HCT116 (cell line): ENCODE measurements at regions not wholly inside any gene's neighbourhood (a gene's known extent, or its start where the extent isn't known, plus 50 kb on each side); places are given as distances from the start of the nearest gene placed in this dataset.

Experiments
- ATAC-seq: fragments of 200-7000 bp; cut with Tn5 transposase; 2 replicates; pipeline ENCODE4 v1.9.1; 2020; ENCODE audit warnings: mild to moderate bottlenecking, moderate library complexity
- BruUV-seq: library from RNA; stranded (reverse); fragments of 400-500 nt; replicated peaks from 2 replicates; lab custom pipeline; 2021; lab: Mats Ljungman, UMichigan
- CTCF ChIA-PET: fragments of 300-600 bp; sonication (Branson Sonifier 250); formaldehyde crosslinking; loops from one replicate; lab custom pipeline; 2021; ENCODE audit warnings: antibody characterized with exemption; lab: Charles Lee
- POLR2A ChIA-PET: fragments of 300-600, 350-600 bp; sonication (Branson Sonifier 250); formaldehyde crosslinking; loops from one replicate; lab custom pipeline; 2021; ENCODE audit warnings: antibody characterized with exemption; lab: Charles Lee
- RAD21 ChIA-PET, 2 experiments: fragments of 300-600 bp; sonication (Branson Sonifier 250); formaldehyde crosslinking; loops; one replicate each; lab custom pipeline; 2023; ENCODE audit warnings: low total read pairs in 2 of 2; ENCODE audit not compliant: uncharacterized antibody in 2 of 2, unreplicated experiment in 2 of 2, low non-redundant PET in 1 of 2; lab: Charles Lee
- DNase-seq: peaks from one replicate; pipeline ENCODE4 v3.0.0-alpha.2; 2010; ENCODE audit warnings: low read depth, low spot score
- H2AFZ ChIP-seq: fragments of 200-600 bp; shearing (Covaris generic), sonication (generic); 2 replicates; pipeline ENCODE4 v1.6.1; 2017; ENCODE audit warnings: low read depth, mixed run types, mixed read lengths, antibody characterized with exemption, low read length; ENCODE audit not compliant: poor library complexity, severe bottlenecking
- H3K27ac ChIP-seq: 2 replicates; pipeline ENCODE4 v1.5.1; 2012; ENCODE audit warnings: low read depth, low read length
- H3K27me3 ChIP-seq: fragments of 200-600 bp; sonication (generic); 2 replicates; pipeline ENCODE4 v1.6.1; 2016; ENCODE audit warnings: mixed run types, low read length, mixed read lengths; ENCODE audit not compliant: insufficient read depth
- H3K36me3 ChIP-seq, 2 experiments: fragments of 200-500 bp in 1 of 2; fragments of 200-600 bp in 1 of 2; sonication (Bioruptor generic) in 1 of 2; sonication (generic) in 1 of 2; 2 replicates each; pipeline versions ENCODE4 v1.5.1 to v1.6.1; 2014 to 2016; ENCODE audit warnings: low read length in 2 of 2, inconsistent platforms in 1 of 2, mixed read lengths in 1 of 2, mixed run types in 1 of 2; ENCODE audit not compliant: insufficient read depth in 2 of 2, control insufficient read depth in 1 of 2
- H3K4me1 ChIP-seq, 2 experiments: fragments of 200-600 bp in 1 of 2; sonication (generic) in 1 of 2; 2 replicates each; pipeline versions ENCODE4 v1.5.1 to v1.6.1; 2012 to 2017; ENCODE audit warnings: low read length in 2 of 2, inconsistent platforms in 1 of 2, mild to moderate bottlenecking in 1 of 2, mixed read lengths in 1 of 2, mixed run types in 1 of 2, moderate library complexity in 1 of 2; ENCODE audit not compliant: insufficient read depth in 2 of 2, control insufficient read depth in 1 of 2
- H3K4me2 ChIP-seq: fragments of 200-600 bp; sonication (generic); 2 replicates; pipeline ENCODE4 v1.6.1; 2017; ENCODE audit warnings: mixed run types, low read length, mixed read lengths
- H3K4me3 ChIP-seq, 2 experiments: fragments of 200-600 bp in 1 of 2; sonication (generic) in 1 of 2; replicated peaks in 1 of 2; 2 replicates each; pipeline ENCODE4 v1.5.1; 2011 to 2016; ENCODE audit warnings: low read length in 2 of 2, control low read depth in 1 of 2, low read depth in 1 of 2, mild to moderate bottlenecking in 1 of 2, mixed read lengths in 1 of 2, mixed run types in 1 of 2
- H3K79me2 ChIP-seq: fragments of 200-600 bp; sonication (generic); 2 replicates; pipeline ENCODE4 v1.6.1; 2017; ENCODE audit warnings: mild to moderate bottlenecking, mixed run types, low read length, moderate library complexity, mixed read lengths; ENCODE audit not compliant: insufficient read depth
- H3K9ac ChIP-seq: fragments of 200-600 bp; sonication (generic); 2 replicates; pipeline ENCODE4 v1.6.1; 2016; ENCODE audit warnings: low read length, mixed read lengths
- H3K9me2 ChIP-seq: fragments of 200-600 bp; sonication (generic), shearing (Covaris generic); 2 replicates; pipeline ENCODE4 v1.6.1; 2017; ENCODE audit warnings: mixed run types, mild to moderate bottlenecking, moderate library complexity; ENCODE audit not compliant: insufficient read depth
- H3K9me3 ChIP-seq, 2 experiments: fragments of 200-500 bp in 1 of 2; fragments of 200-600 bp in 1 of 2; sonication (Bioruptor generic) in 1 of 2; sonication (generic) in 1 of 2; 2 replicates each; pipeline ENCODE4 v1.6.1; 2014 to 2017; ENCODE audit warnings: low read length in 2 of 2, mixed read lengths in 2 of 2, inconsistent platforms in 1 of 2, low read depth in 1 of 2, mild to moderate bottlenecking in 1 of 2, mixed run types in 1 of 2, moderate library complexity in 1 of 2; ENCODE audit not compliant: control insufficient read depth in 1 of 2, insufficient read depth in 1 of 2
- H4K20me1 ChIP-seq: fragments of 200-600 bp; sonication (generic), shearing (Covaris generic); 2 replicates; pipeline ENCODE4 v1.6.1; 2017; ENCODE audit warnings: mixed run types, mild to moderate bottlenecking, moderate library complexity; ENCODE audit not compliant: insufficient read depth
- CTCF ChIP-seq, 3 experiments: fragments of 200-600 bp in 1 of 3; sonication (generic) in 1 of 3; IDR thresholded peaks in 2 of 3; conservative IDR thresholded peaks in 1 of 3; 2 replicates each; pipeline ENCODE4 v1.5.1; 2012 to 2017; ENCODE audit warnings: low read depth in 2 of 3, low read length in 2 of 3, antibody characterized with exemption in 1 of 3, borderline replicate concordance in 1 of 3, control low read depth in 1 of 3, mild to moderate bottlenecking in 1 of 3, mixed read lengths in 1 of 3, mixed run types in 1 of 3, moderate library complexity in 1 of 3; ENCODE audit not compliant: insufficient read depth in 1 of 3
- ELF1 ChIP-seq: IDR thresholded peaks from 2 replicates; pipeline ENCODE4 v1.6.1; 2012; ENCODE audit warnings: low read depth, borderline replicate concordance
- EZH2 ChIP-seq: fragments of 200-600 bp; sonication (generic); IDR thresholded peaks from 2 replicates; pipeline ENCODE4 v1.6.1; 2017; ENCODE audit warnings: antibody characterized with exemption, mixed run types
- FOSL1 ChIP-seq: IDR thresholded peaks from 2 replicates; pipeline ENCODE4 v1.6.1; 2012; ENCODE audit warnings: low read depth
- JUND ChIP-seq: IDR thresholded peaks from 2 replicates; pipeline ENCODE4 v1.6.1; 2012
- POLR2A ChIP-seq: IDR thresholded peaks from 2 replicates; pipeline ENCODE4 v1.7.0; 2011; ENCODE audit warnings: borderline replicate concordance; ENCODE audit not compliant: insufficient read depth, insufficient read length; ENCODE audit errors: extremely low read depth
- RAD21 ChIP-seq: IDR thresholded peaks from 2 replicates; pipeline ENCODE4 v1.6.1; 2012; ENCODE audit warnings: low read depth, mild to moderate bottlenecking
- SIN3A ChIP-seq: IDR thresholded peaks from 2 replicates; pipeline ENCODE4 v1.6.1; 2012; ENCODE audit warnings: low read depth
- YY1 ChIP-seq: IDR thresholded peaks from 2 replicates; pipeline ENCODE4 v1.6.1; 2011; ENCODE audit warnings: low read length, low read depth, moderate library complexity, mild to moderate bottlenecking; ENCODE audit not compliant: insufficient replicate concordance; ENCODE audit errors: extremely low read depth
- ZNF274 ChIP-seq: fragments of 200-500 bp; sonication (Bioruptor generic); IDR thresholded peaks from 2 replicates; pipeline ENCODE4 v1.6.1; 2014; ENCODE audit warnings: mild to moderate bottlenecking, low read depth, low read length, inconsistent platforms
- intact Hi-C: fragments of 100-400 bp; cut with micrococcal nuclease; formaldehyde crosslinking; loops from 2 replicates; pipeline ENCODE4 v1.10.0; 2022
- TF ChIP-seq, protein P1 (sequence below): IDR thresholded peaks from 2 replicates; pipeline ENCODE4 v1.6.1; 2012

- Histone ChIP-seq H4K20me1 (no peaks in the 10 kb centered on the region), H3K79me2 (no peaks in the 10 kb centered on the region), H3K9me2 (no peaks in the 10 kb centered on the region), H3K27ac (no peak overlapping the region), H2AFZ (no peak overlapping the region), H3K4me2 (no peak overlapping the region), H3K36me3 (no peaks in the 10 kb centered on the region), H3K27me3 (no peaks in the 10 kb centered on the region), H3K9ac (no peak overlapping the region), H3K4me3 (no peak overlapping the region), H3K4me1 (no peaks in the 10 kb centered on the region), H3K9me3 (peaks cover 0 to 15% of the 10 kb centered on the region in 2 experiments; a peak in 2 of 4 replicates)
- RAD21 ChIA-PET: no interaction called here
- TF ChIP-seq FOSL1 (no peak), RAD21 (no peak), YY1 (no peak), ZNF274 (no peak), CTCF (IDR thresholded peaks at IDR 0.05 in 2 of 3, conservative IDR thresholded peaks at IDR 0.05 in 1 of 3; ENCODE audit: borderline replicate concordance in 1 of 3, insufficient read depth in 1 of 3, low read depth in 2 of 3, low read length in 2 of 3) (no peak), ELF1 (no peak), EZH2 (no peak), JUND (no peak), SIN3A (no peak), POLR2A (no peak)
- TF ChIP-seq, protein P1, sequence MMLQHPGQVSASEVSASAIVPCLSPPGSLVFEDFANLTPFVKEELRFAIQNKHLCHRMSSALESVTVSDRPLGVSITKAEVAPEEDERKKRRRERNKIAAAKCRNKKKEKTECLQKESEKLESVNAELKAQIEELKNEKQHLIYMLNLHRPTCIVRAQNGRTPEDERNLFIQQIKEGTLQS: no peak
- DNase-seq (no peak), ATAC-seq (no peak)
- intact Hi-C loops: loop anchor here (10.0 kb wide), 1 partner anchor 65 kb away; no protein-coding TSS in a partner anchor
- BruUV-seq: no TSS peak
- POLR2A ChIA-PET: interaction anchor here (0.6 kb wide), 1 partner anchor 46 kb away, joined by 4 read pairs; no protein-coding TSS in a partner anchor
- CTCF ChIA-PET: no interaction called here
Measured at GRCh38 chr18:34280000-34280399, 55.3 kb upstream of the NOL4 start.
